ENCODE measurements at regions not wholly inside any gene's neighbourhood (a gene's known extent, or its start where the extent isn't known, plus 50 kb on each side); places are given as distances from the start of the nearest gene placed in this dataset.

GRCh38 chr18:50444539-50444938, 69.7 kb downstream of the SKA1 start:
- TF ChIP-seq, protein P1, sequence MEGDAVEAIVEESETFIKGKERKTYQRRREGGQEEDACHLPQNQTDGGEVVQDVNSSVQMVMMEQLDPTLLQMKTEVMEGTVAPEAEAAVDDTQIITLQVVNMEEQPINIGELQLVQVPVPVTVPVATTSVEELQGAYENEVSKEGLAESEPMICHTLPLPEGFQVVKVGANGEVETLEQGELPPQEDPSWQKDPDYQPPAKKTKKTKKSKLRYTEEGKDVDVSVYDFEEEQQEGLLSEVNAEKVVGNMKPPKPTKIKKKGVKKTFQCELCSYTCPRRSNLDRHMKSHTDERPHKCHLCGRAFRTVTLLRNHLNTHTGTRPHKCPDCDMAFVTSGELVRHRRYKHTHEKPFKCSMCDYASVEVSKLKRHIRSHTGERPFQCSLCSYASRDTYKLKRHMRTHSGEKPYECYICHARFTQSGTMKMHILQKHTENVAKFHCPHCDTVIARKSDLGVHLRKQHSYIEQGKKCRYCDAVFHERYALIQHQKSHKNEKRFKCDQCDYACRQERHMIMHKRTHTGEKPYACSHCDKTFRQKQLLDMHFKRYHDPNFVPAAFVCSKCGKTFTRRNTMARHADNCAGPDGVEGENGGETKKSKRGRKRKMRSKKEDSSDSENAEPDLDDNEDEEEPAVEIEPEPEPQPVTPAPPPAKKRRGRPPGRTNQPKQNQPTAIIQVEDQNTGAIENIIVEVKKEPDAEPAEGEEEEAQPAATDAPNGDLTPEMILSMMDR (IDR thresholded peaks at IDR 0.05; ENCODE audit: low read length), result no peak
- TF ChIP-seq EZH2 (IDR thresholded peaks at IDR 0.05; ENCODE audit: borderline replicate concordance, low read length), result no peak

Data from OCI-LY1 (cell line).